K562 (cell line): ENCODE measurements at regions not wholly inside any gene's neighbourhood (a gene's known extent, or its start where the extent isn't known, plus 50 kb on each side); places are given as distances from the start of the nearest gene placed in this dataset.

Source experiments
- ATAC-seq: fragments of 200-7000 bp; cut with Tn5 transposase; 3 replicates; pipeline ENCODE4 v1.9.1; 2020; ENCODE audit warnings: moderate library complexity
- BruUV-seq: library from RNA; stranded (reverse); fragments of 400-500 nt; replicated peaks from 2 replicates; lab custom pipeline; 2021; lab: Mats Ljungman, UMichigan
- CTCF ChIA-PET: fragments of 300-600 bp; formaldehyde crosslinking; extraction: SDS; loops from one replicate; lab custom pipeline; 2021; ENCODE audit warnings: low intra/inter-chr PET ratio; lab: Yijun Ruan, JAX
- POLR2A ChIA-PET: fragments of 300-600, 350-650 bp; sonication (Branson Sonifier 250); formaldehyde crosslinking; extraction: SDS; loops from one replicate; lab custom pipeline; 2021; ENCODE audit warnings: antibody characterized with exemption, inconsistent platforms; lab: Yijun Ruan, JAX
- DNase-seq, 4 experiments: peaks; one replicate each; pipeline versions ENCODE4 v3.0.0 to v3.0.0-alpha.2; 2011 to 2018; ENCODE audit warnings: low spot score in 3 of 4, mixed read lengths in 3 of 4; ENCODE audit errors: extremely low read depth in 1 of 4
- FAIRE-seq: peaks from 2 replicates; lab custom pipeline; 2011; peaks lifted over from hg19 to GRCh38; lab: Jason Lieb, UNC
- H2AFZ ChIP-seq: 2 replicates; pipeline ENCODE4 v1.6.0; 2011; ENCODE audit warnings: low read depth, low read length, control low read depth, inconsistent platforms
- H3K27ac ChIP-seq: fragments of 200-600 bp; 3 replicates; pipeline ENCODE4 v1.8.0; 2011; ENCODE audit warnings: low read depth, mild to moderate bottlenecking, control low read depth, inconsistent platforms, low read length, moderate library complexity, mixed read lengths; ENCODE audit errors: extremely low read depth
- H3K27me3 ChIP-seq, 2 experiments: fragments of 300-600 bp in 1 of 2; 2 replicates in 1 of 2; 3 replicates in 1 of 2; pipeline versions ENCODE4 v1.6.0 to v1.8.0; 2011; ENCODE audit warnings: inconsistent platforms in 2 of 2, low read length in 2 of 2, mild to moderate bottlenecking in 1 of 2, mixed read lengths in 1 of 2, moderate library complexity in 1 of 2; ENCODE audit not compliant: control insufficient read depth in 2 of 2, insufficient read depth in 2 of 2
- H3K36me3 ChIP-seq: fragments of 300-600 bp; 3 replicates; pipeline ENCODE4 v1.8.0; 2011; ENCODE audit warnings: mild to moderate bottlenecking, low read length, inconsistent platforms; ENCODE audit not compliant: control insufficient read depth, insufficient read depth
- H3K4me1 ChIP-seq, 2 experiments: fragments of 200-600 bp in 1 of 2; replicated peaks in 1 of 2; 2 replicates in 1 of 2; 3 replicates in 1 of 2; pipeline versions ENCODE4 v1.5.1 to v1.8.0; 2011; ENCODE audit warnings: inconsistent platforms in 2 of 2, low read length in 2 of 2, mild to moderate bottlenecking in 1 of 2, mixed read lengths in 1 of 2, moderate library complexity in 1 of 2; ENCODE audit not compliant: control insufficient read depth in 2 of 2, insufficient read depth in 2 of 2
- H3K4me2 ChIP-seq: 2 replicates; pipeline ENCODE4 v1.6.1; 2011; ENCODE audit warnings: low read length, control low read depth, inconsistent platforms, mixed read lengths; ENCODE audit not compliant: insufficient read depth
- H3K4me3 ChIP-seq: fragments of 200-600 bp; sonication (generic), shearing (Covaris generic); 2 replicates; pipeline ENCODE4 v1.5.1; 2016; ENCODE audit warnings: control low read depth, inconsistent platforms
- H3K79me2 ChIP-seq: fragments of 200-600 bp; 3 replicates; pipeline ENCODE4 v1.8.0; 2011; ENCODE audit warnings: low read length, inconsistent platforms; ENCODE audit not compliant: control insufficient read depth, insufficient read depth
- H3K9ac ChIP-seq, 2 experiments: 2 replicates each; pipeline versions ENCODE4 v1.6.0 to v1.6.1; 2011; ENCODE audit warnings: low read depth in 2 of 2, low read length in 2 of 2, control low read depth in 1 of 2, inconsistent platforms in 1 of 2, mild to moderate bottlenecking in 1 of 2, mixed read lengths in 1 of 2; ENCODE audit not compliant: insufficient read depth in 1 of 2
- H3K9me1 ChIP-seq: one replicate; pipeline ENCODE4 v1.6.0; 2011; ENCODE audit warnings: inconsistent platforms, mild to moderate bottlenecking, low read length, moderate library complexity; ENCODE audit not compliant: control insufficient read depth, insufficient read depth
- H3K9me3 ChIP-seq: replicated peaks from 2 replicates; pipeline ENCODE4 v1.5.1; 2011; ENCODE audit warnings: low read depth, low read length, inconsistent platforms; ENCODE audit not compliant: control insufficient read depth, insufficient read depth
- H4K20me1 ChIP-seq: replicated peaks from 2 replicates; pipeline ENCODE4 v1.6.1; 2011; ENCODE audit warnings: low read length, inconsistent platforms, mixed read lengths; ENCODE audit not compliant: control insufficient read depth, insufficient read depth
- CEBPB ChIP-seq: fragments of 450-650 bp; IDR thresholded peaks from 2 replicates; pipeline ENCODE4 v1.6.1; 2016; ENCODE audit warnings: missing genetic modification characterization, missing compliant biosample characterization
- GTF3C2 ChIP-seq: IDR thresholded peaks from 3 replicates; pipeline ENCODE4 v1.6.1; 2011; ENCODE audit warnings: borderline replicate concordance, mild to moderate bottlenecking, moderate library complexity; ENCODE audit not compliant: insufficient read length; ENCODE audit errors: extremely low read depth
- HIVEP1 ChIP-seq: fragments of 250-450 bp; sonication (Bioruptor Pico); IDR thresholded peaks from 2 replicates; pipeline ENCODE4 v1.4.0; 2020; ENCODE audit warnings: mild to moderate bottlenecking
- MED1 ChIP-seq: sonication (generic); formaldehyde crosslinking; IDR thresholded peaks from 2 replicates; pipeline ENCODE4 v1.8.1; 2023; ENCODE audit warnings: missing genetic modification reagents, borderline replicate concordance
- PTRF ChIP-seq: fragments of 450-650 bp; IDR thresholded peaks from 2 replicates; pipeline ENCODE4 v1.6.1; 2016; ENCODE audit warnings: mild to moderate bottlenecking, missing genetic modification characterization, missing compliant biosample characterization
- RBM17 ChIP-seq: fragments of 200-400 bp; formaldehyde crosslinking; IDR thresholded peaks from 2 replicates; pipeline ENCODE4 v1.6.1; 2017; ENCODE audit warnings: low read depth, mild to moderate bottlenecking, low read length, borderline replicate concordance
- RHOXF2B ChIP-seq: fragments of 250-450 bp; sonication (Bioruptor Pico); conservative IDR thresholded peaks from 2 replicates; pipeline ENCODE4 v1.5.1; 2021
- ZNF12 ChIP-seq: sonication (generic); formaldehyde crosslinking; IDR thresholded peaks from 2 replicates; pipeline ENCODE4 v1.4.0; 2020; ENCODE audit warnings: mild to moderate bottlenecking, missing genetic modification reagents
- WGBS: fragments of 100-300 bp; shearing (Covaris generic); methylation state at CpG from one replicate; pipeline ENCODE4 v1.1.6; 2016; ENCODE audit warnings: low coverage, mixed read lengths; ENCODE audit not compliant: insufficient coverage; ENCODE audit errors: missing lambda C conversion rate; 5-methylcytosine and 5-hydroxymethylcytosine counted together
- in situ Hi-C: fragments of 300-500 bp; cut with MboI; formaldehyde crosslinking; loops from 4 replicates; pipeline ENCODE4 v1.15.0; 2018; ENCODE audit warnings: inconsistent platforms, mixed read lengths
- intact Hi-C: fragments of 100-400 bp; cut with micrococcal nuclease; formaldehyde crosslinking; loops from 2 replicates; pipeline ENCODE4 v1.14.2; 2022

DNA sequence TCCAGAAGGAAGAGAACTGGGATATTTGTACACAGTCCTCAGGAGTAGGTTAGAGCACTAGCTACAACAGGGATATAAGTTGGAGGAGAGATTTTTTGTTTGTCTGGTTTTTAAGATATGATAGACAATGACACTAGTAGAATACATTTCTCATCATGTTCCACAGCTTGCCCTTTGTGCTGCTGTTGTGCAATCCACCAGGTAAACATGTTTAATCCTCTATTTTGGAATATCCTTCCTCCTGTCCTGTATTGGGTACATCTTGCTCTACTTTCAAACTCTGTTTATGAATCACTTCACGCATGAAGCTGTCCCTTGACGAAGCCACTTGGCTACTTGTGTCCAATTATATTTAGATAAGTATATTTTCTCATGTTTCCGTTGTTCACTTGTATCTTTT is 153.6 kb upstream of the TENT5A start:
- H3K27ac ChIP-seq = no peak overlapping the region
- no peak for ATAC-seq
- H3K4me1 ChIP-seq = no peaks in the 10 kb centered on the region
- WGBS = 3% methylated on average over 3 of the region's 3 CpGs
- no peak overlapping the region for H3K4me3 ChIP-seq
- H3K36me3 ChIP-seq = no peaks in the 10 kb centered on the region
- TF ChIP-seq ZNF12 (CRISPR knock-in tag) = no peak
- TF ChIP-seq GTF3C2 = no peak
- no peak for TF ChIP-seq RHOXF2B (CRISPR knock-in tag)
- TF ChIP-seq PTRF = no peak
- TF ChIP-seq MED1 (CRISPR knock-in tag) = no peak
- no peak for TF ChIP-seq HIVEP1 (CRISPR knock-in tag)
- 0 out of 2 replicates have a peak, but pooled peaks have one; percentile 20 for TF ChIP-seq CEBPB
- no peak for TF ChIP-seq RBM17
- TF ChIP-seq, all 486 proteins: peak for 1
- POLR2A ChIA-PET = no interaction called here
- in situ Hi-C loops (no loop called here), intact Hi-C loops (no loop called here)
- DNase-seq (no peak), FAIRE-seq (no peak)
- H3K79me2 ChIP-seq = no peaks in the 10 kb centered on the region
- H3K4me2 ChIP-seq = no peak overlapping the region
- BruUV-seq = no TSS peak
- H3K9me1 ChIP-seq = no peaks in the 10 kb centered on the region
- no peak overlapping the region for H2AFZ ChIP-seq
- no peak overlapping the region for H3K9ac ChIP-seq
- no peaks in the 10 kb centered on the region for H3K27me3 ChIP-seq
- no peaks in the 10 kb centered on the region for H4K20me1 ChIP-seq
- no peaks in the 10 kb centered on the region for H3K9me3 ChIP-seq
- CTCF ChIA-PET = no interaction called here
